Nephron progenitor cell (in vitro differentiated cells): ENCODE measurements at regions not wholly inside any gene's neighbourhood (a gene's known extent, or its start where the extent isn't known, plus 50 kb on each side); places are given as distances from the start of the nearest gene placed in this dataset.
"Not testable (repeated sequence)": the region's sequence is repeated elsewhere in the genome, so short reads cannot be mapped to it uniquely, and the experiment has no call there.

Experiments
- DNase-seq: peaks from one replicate; pipeline ENCODE4 v3.0.0; 2021
- H3K27ac Mint-ChIP-seq: 2 replicates; pipeline ENCODE4 v1.8.0; 2021; ENCODE audit warnings: mild to moderate bottlenecking, moderate library complexity, mixed read lengths
- H3K27me3 Mint-ChIP-seq: 2 replicates; pipeline ENCODE4 v1.8.0; 2021; ENCODE audit warnings: mild to moderate bottlenecking, low read depth, mixed read lengths; ENCODE audit not compliant: poor library complexity
- H3K36me3 Mint-ChIP-seq: 2 replicates; pipeline ENCODE4 v1.8.0; 2021; ENCODE audit warnings: low read depth, mixed read lengths
- H3K4me1 Mint-ChIP-seq: 2 replicates; pipeline ENCODE4 v1.8.0; 2021; ENCODE audit warnings: mixed read lengths
- H3K4me3 Mint-ChIP-seq: 2 replicates; pipeline ENCODE4 v1.8.0; 2021; ENCODE audit warnings: mild to moderate bottlenecking, moderate library complexity, mixed read lengths
- H3K9me3 Mint-ChIP-seq: 2 replicates; pipeline ENCODE4 v1.8.0; 2021; ENCODE audit warnings: mild to moderate bottlenecking, moderate library complexity, mixed read lengths
- CTCF ChIP-seq: fragments of 200-600 bp; sonication (generic); IDR thresholded peaks from 2 replicates; pipeline ENCODE4 v1.5.0; 2021; ENCODE audit warnings: antibody characterized with exemption

- Mint-ChIP-seq H3K27ac (no peak overlapping the region), H3K36me3 (peaks cover 19% of the 10 kb centered on the region), H3K27me3 (peaks cover 4% of the 10 kb centered on the region), H3K4me1 (peaks cover 72% of the 10 kb centered on the region), H3K9me3 (peaks cover 17% of the 10 kb centered on the region), H3K4me3 (no peak overlapping the region)
- no peak for TF ChIP-seq CTCF
- no peak for DNase-seq
Observed at GRCh38 chr3:150274372-150274771, 133.7 kb upstream of the TSC22D2 start.

GRCh38 chr3:150273396-150273795 is 134.7 kb upstream of the TSC22D2 start:
- peaks cover 19% of the 10 kb centered on the region for H3K36me3 Mint-ChIP-seq
- H3K4me3 Mint-ChIP-seq, result no peak overlapping the region
- peaks cover 72% of the 10 kb centered on the region for H3K4me1 Mint-ChIP-seq
- DNase-seq, result no peak
- TF ChIP-seq CTCF, result no peak
- H3K27me3 Mint-ChIP-seq, result peaks cover 4% of the 10 kb centered on the region
- peaks cover 17% of the 10 kb centered on the region for H3K9me3 Mint-ChIP-seq
- H3K27ac Mint-ChIP-seq, result no peak overlapping the region

GRCh38 chr3:150271591-150271960 is 136.5 kb upstream of the TSC22D2 start:
- no peak for TF ChIP-seq CTCF
- Mint-ChIP-seq H3K27me3 (peaks cover 4% of the 10 kb centered on the region), H3K36me3 (peaks cover 19% of the 10 kb centered on the region), H3K4me1 (peaks cover 65% of the 10 kb centered on the region), H3K27ac (no peak overlapping the region), H3K4me3 (no peak overlapping the region), H3K9me3 (peaks cover 17% of the 10 kb centered on the region)
- no peak for DNase-seq

GRCh38 chr3:150270883-150271590 is 137.1 kb upstream of the TSC22D2 start:
- Mint-ChIP-seq H3K27me3 (peaks cover 4% of the 10 kb centered on the region), H3K27ac (no peak overlapping the region), H3K4me3 (no peak overlapping the region), H3K36me3 (peaks cover 19% of the 10 kb centered on the region), H3K9me3 (peaks cover 17% of the 10 kb centered on the region), H3K4me1 (peaks cover 69% of the 10 kb centered on the region)
- no peak for DNase-seq
- TF ChIP-seq CTCF, result no peak

GRCh38 chr3:150270444-150270843 is 137.7 kb upstream of the TSC22D2 start:
- H3K36me3 Mint-ChIP-seq, result peaks cover 19% of the 10 kb centered on the region
- H3K9me3 Mint-ChIP-seq, result peaks cover 17% of the 10 kb centered on the region
- not testable (repeated sequence) for H3K4me3 Mint-ChIP-seq

GRCh38 chr3:150269526-150269925 is 138.6 kb upstream of the TSC22D2 start:
- no peak overlapping the region for H3K4me3 Mint-ChIP-seq
- H3K9me3 Mint-ChIP-seq, result peaks cover 17% of the 10 kb centered on the region
- peak overlapping the region; percentile 91 for H3K27ac Mint-ChIP-seq
- H3K27me3 Mint-ChIP-seq, result peaks cover 4% of the 10 kb centered on the region
- H3K36me3 Mint-ChIP-seq, result peaks cover 19% of the 10 kb centered on the region
- no peak for TF ChIP-seq CTCF
- H3K4me1 Mint-ChIP-seq, result peaks cover 72% of the 10 kb centered on the region
- DNase-seq, result no peak

More at GRCh38 chr3:150270444-150270843, 137.7 kb upstream of the TSC22D2 start:
- peaks cover 69% of the 10 kb centered on the region for H3K4me1 Mint-ChIP-seq
- not testable (repeated sequence) for DNase-seq, H3K27me3 Mint-ChIP-seq, H3K27ac Mint-ChIP-seq
